ENCODE measurements at regions not wholly inside any gene's neighbourhood (a gene's known extent, or its start where the extent isn't known, plus 50 kb on each side); places are given as distances from the start of the nearest gene placed in this dataset.

- no peaks in the 10 kb centered on the region for H3K79me1 ChIP-seq (ENCODE audit: low read depth, low read length)
- H4K8ac ChIP-seq (ENCODE audit: extremely low read depth, insufficient read depth, low read length), result no peak overlapping the region
- DNase-seq (ENCODE audit: low read depth in 1 of 2, low spot score in 2 of 2) (no peak), FAIRE-seq (no peak)
- no peak overlapping the region for H3K27ac ChIP-seq (ENCODE audit: low read depth, low read length)
- no peak overlapping the region for H2BK12ac ChIP-seq (ENCODE audit: low read depth, low read length)
- no peak overlapping the region for H2BK120ac ChIP-seq (replicated peaks; ENCODE audit: low read depth, low read length)
- H4K20me1 ChIP-seq (replicated peaks in 1 of 2; ENCODE audit: control insufficient read depth in 1 of 2, insufficient read depth in 2 of 2, low read length in 2 of 2), result no peaks in the 10 kb centered on the region
- no peaks in the 10 kb centered on the region for H3K36me3 ChIP-seq (ENCODE audit: control insufficient read depth in 2 of 4, insufficient read depth in 4 of 4, low read length in 3 of 4)
- H3K27me3 ChIP-seq (replicated peaks in 1 of 4; ENCODE audit: control insufficient read depth in 3 of 4, extremely low read depth in 1 of 4, insufficient read depth in 3 of 4, low read length in 3 of 4), result no peaks in the 10 kb centered on the region
- no peak overlapping the region for H2AK5ac ChIP-seq (ENCODE audit: low read depth, low read length)
- H3K4ac ChIP-seq (replicated peaks; ENCODE audit: insufficient read length, low read depth, low read length), result no peak overlapping the region
- H4K5ac ChIP-seq (ENCODE audit: insufficient read length, low read depth, low read length), result no peak overlapping the region
- H3K79me2 ChIP-seq (ENCODE audit: control insufficient read depth in 1 of 2, insufficient read depth in 2 of 2, low read length in 2 of 2), result no peaks in the 10 kb centered on the region
- H3K18ac ChIP-seq (ENCODE audit: extremely low read depth, low read length), result no peak overlapping the region
- H3K23ac ChIP-seq (ENCODE audit: insufficient read length), result no peak overlapping the region
- H3K4me3 ChIP-seq (ENCODE audit: extremely low read depth in 1 of 4, insufficient read depth in 2 of 4, low read depth in 3 of 4, low read length in 4 of 4), result no peak overlapping the region
- H2AFZ ChIP-seq (ENCODE audit: low read length), result no peak overlapping the region
- no peaks in the 10 kb centered on the region for H3K9me3 ChIP-seq (ENCODE audit: insufficient read depth in 2 of 2, low read depth in 1 of 2, low read length in 1 of 2)
- H3K9ac ChIP-seq (replicated peaks in 1 of 4; ENCODE audit: extremely low read depth in 1 of 4, low read depth in 3 of 4, low read length in 3 of 4), result no peak overlapping the region
- no peak overlapping the region for H3K4me2 ChIP-seq (ENCODE audit: insufficient read depth in 1 of 2, low read depth in 2 of 2, low read length in 2 of 2)
- ChIA-PET POLR2A (ENCODE audit: partially characterized antibody) (no interaction called here), CTCF (ENCODE audit: partially characterized antibody) (interaction anchor here (1.1 kb wide), 1 partner anchor 130 kb away, joined by 3 read pairs; no protein-coding TSS in a partner anchor)
- H3K23me2 ChIP-seq (ENCODE audit: low read depth, low read length), result no peaks in the 10 kb centered on the region
- TF ChIP-seq CHD1 (IDR thresholded peaks at IDR 0.05; ENCODE audit: low read depth, low read length) (no peak), BRCA1 (IDR thresholded peaks at IDR 0.05; ENCODE audit: low read depth, low read length) (no peak), JUN (IDR thresholded peaks at IDR 0.05; ENCODE audit: low read depth, low read length) (no peak), SIX5 (IDR thresholded peaks at IDR 0.05; ENCODE audit: low read depth, low read length) (no peak), SUZ12 (IDR thresholded peaks at IDR 0.05; ENCODE audit: low read length) (no peak), RFX5 (IDR thresholded peaks at IDR 0.05; ENCODE audit: borderline replicate concordance, low read depth, low read length) (no peak), FOSL1 (IDR thresholded peaks at IDR 0.05; ENCODE audit: insufficient read depth, low read depth, low read length) (no peak), JUND (IDR thresholded peaks at IDR 0.05; ENCODE audit: low read length) (no peak), ASH2L (IDR thresholded peaks at IDR 0.05; ENCODE audit: low read length) (no peak), EZH2 (IDR thresholded peaks at IDR 0.05; ENCODE audit: low read depth, low read length, severe bottlenecking) (no peak), BACH1 (IDR thresholded peaks at IDR 0.05; ENCODE audit: low read length) (no peak), RBBP5 (IDR thresholded peaks at IDR 0.05; ENCODE audit: borderline replicate concordance, low read depth, low read length) (no peak), CREB1 (IDR thresholded peaks at IDR 0.05) (no peak), EP300 (IDR thresholded peaks at IDR 0.05; ENCODE audit: borderline replicate concordance in 1 of 2, low read depth in 2 of 2, low read length in 2 of 2) (no peak), NANOG (IDR thresholded peaks at IDR 0.05; ENCODE audit: insufficient read depth, low read depth, low read length, poor library complexity, severe bottlenecking) (no peak)
- TF ChIP-seq, protein P1, sequence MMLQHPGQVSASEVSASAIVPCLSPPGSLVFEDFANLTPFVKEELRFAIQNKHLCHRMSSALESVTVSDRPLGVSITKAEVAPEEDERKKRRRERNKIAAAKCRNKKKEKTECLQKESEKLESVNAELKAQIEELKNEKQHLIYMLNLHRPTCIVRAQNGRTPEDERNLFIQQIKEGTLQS (IDR thresholded peaks at IDR 0.05; ENCODE audit: insufficient read depth, low read depth, low read length), result no peak
- H2BK20ac ChIP-seq (ENCODE audit: low read length), result no peak overlapping the region
- no peak overlapping the region for H2BK15ac ChIP-seq (ENCODE audit: low read length)
- no peak overlapping the region for H2BK5ac ChIP-seq (ENCODE audit: low read depth, low read length)
- no peak overlapping the region for H3K14ac ChIP-seq (ENCODE audit: insufficient read length)
- no peaks in the 10 kb centered on the region for H3K4me1 ChIP-seq (replicated peaks in 1 of 4; ENCODE audit: control insufficient read depth in 3 of 4, insufficient read depth in 4 of 4, low read length in 3 of 4)
- no peak overlapping the region for H4K91ac ChIP-seq (replicated peaks; ENCODE audit: insufficient read length, low read length)
- H3K56ac ChIP-seq (replicated peaks; ENCODE audit: insufficient read length, low read depth, low read length), result no peak overlapping the region
Observed at GRCh38 chr10:107269626-107270025, 105.1 kb upstream of the SORCS1 start.
